ENCODE measurements at regions not wholly inside any gene's neighbourhood (a gene's known extent, or its start where the extent isn't known, plus 50 kb on each side); places are given as distances from the start of the nearest gene placed in this dataset.
"Not testable (repeated sequence)": the region's sequence is repeated elsewhere in the genome, so short reads cannot be mapped to it uniquely, and the experiment has no call there.

- no peak for DNase-seq
Observed at GRCh38 chr6:150684161-150684560, 84.5 kb downstream of the PLEKHG1 start.

GRCh38 chr6:150684714-150685459 lies 85.2 kb downstream of the PLEKHG1 start:
- DNase-seq: no peak

GRCh38 chr6:150685860-150686259 lies 86.2 kb downstream of the PLEKHG1 start:
- DNase-seq: no peak

GRCh38 chr6:150686566-150686965 lies 86.9 kb downstream of the PLEKHG1 start:
- no peak for DNase-seq

GRCh38 chr6:150687508-150687907 lies 87.8 kb downstream of the PLEKHG1 start:
- peak; percentile 66 for DNase-seq

GRCh38 chr6:150689900-150690590 lies 90.4 kb downstream of the PLEKHG1 start:
- no peak for DNase-seq

GRCh38 chr6:150690681-150691080 lies 91.0 kb downstream of the PLEKHG1 start:
- DNase-seq: no peak

GRCh38 chr6:150691463-150691862 lies 91.8 kb downstream of the PLEKHG1 start:
- DNase-seq: no peak

- no peak for DNase-seq
Observed at GRCh38 chr6:150692604-150693003, 92.9 kb downstream of the PLEKHG1 start.

GRCh38 chr6:150694889-150695288 lies 95.2 kb downstream of the PLEKHG1 start:
- DNase-seq: no peak

GRCh38 chr6:150695652-150696051 lies 96.0 kb downstream of the PLEKHG1 start:
- DNase-seq: no peak

GRCh38 chr6:150696190-150696589 lies 96.5 kb downstream of the PLEKHG1 start:
- no peak for DNase-seq

GRCh38 chr6:150696918-150697317 lies 97.2 kb downstream of the PLEKHG1 start:
- DNase-seq: not testable (repeated sequence)

- no peak for DNase-seq
Observed at GRCh38 chr6:150697515-150697914, 97.8 kb downstream of the PLEKHG1 start.

- no peak for DNase-seq
Observed at GRCh38 chr6:150698391-150698790, 98.7 kb downstream of the PLEKHG1 start.

GRCh38 chr6:150702675-150703074 lies 103.0 kb downstream of the PLEKHG1 start:
- DNase-seq: no peak

- DNase-seq: no peak
Observed at GRCh38 chr6:150704447-150705192, 104.9 kb downstream of the PLEKHG1 start.

- no peak for DNase-seq
Observed at GRCh38 chr6:150705392-150705791, 105.7 kb downstream of the PLEKHG1 start.

- no peak for DNase-seq
Observed at GRCh38 chr6:150710236-150710635, 110.6 kb downstream of the PLEKHG1 start.

GRCh38 chr6:150711061-150711460 lies 111.4 kb downstream of the PLEKHG1 start:
- no peak for DNase-seq

- no peak for DNase-seq
Observed at GRCh38 chr6:150711584-150712504, 112.2 kb downstream of the PLEKHG1 start.

- DNase-seq: no peak
Observed at GRCh38 chr6:150712505-150713252, 113.0 kb downstream of the PLEKHG1 start.

Data from right forelimb (tissue), 1 donor.